Parathyroid adenoma (tissue), 2 donors: ENCODE measurements at regions not wholly inside any gene's neighbourhood (a gene's known extent, or its start where the extent isn't known, plus 50 kb on each side); places are given as distances from the start of the nearest gene placed in this dataset.

Experiments
- H2AFZ ChIP-seq: fragments of 300-600 bp; sonication (generic); one replicate; pipeline ENCODE4 v1.7.0; 2017; ENCODE audit warnings: antibody characterized with exemption, mild to moderate bottlenecking
- H3K27ac ChIP-seq: fragments of 300-600 bp; sonication (generic); one replicate; pipeline ENCODE4 v1.7.0; 2017
- H3K27me3 ChIP-seq: fragments of 300-600 bp; sonication (generic); one replicate; pipeline ENCODE4 v1.7.0; 2017; ENCODE audit warnings: low read length; ENCODE audit not compliant: control insufficient read depth, insufficient read depth
- H3K36me3 ChIP-seq: fragments of 300-600 bp; sonication (generic); one replicate; pipeline ENCODE4 v1.7.0; 2017; ENCODE audit warnings: low read length; ENCODE audit not compliant: control insufficient read depth, insufficient read depth
- H3K4me1 ChIP-seq: fragments of 300-600 bp; sonication (generic); one replicate; pipeline ENCODE4 v1.7.0; 2017; ENCODE audit warnings: control low read depth
- H3K4me2 ChIP-seq: fragments of 300-600 bp; sonication (generic); one replicate; pipeline ENCODE4 v1.7.0; 2017; ENCODE audit warnings: low read length
- H3K4me3 ChIP-seq: fragments of 300-600 bp; sonication (generic); one replicate; pipeline ENCODE4 v1.7.0; 2017; ENCODE audit warnings: low read depth, low read length
- H3K79me2 ChIP-seq: fragments of 300-600 bp; sonication (generic); one replicate; pipeline ENCODE4 v1.7.0; 2017; ENCODE audit warnings: control low read depth
- H3K9ac ChIP-seq: fragments of 300-600 bp; sonication (generic); one replicate; pipeline ENCODE4 v1.7.0; 2017; ENCODE audit warnings: mild to moderate bottlenecking
- H3K9me3 ChIP-seq: fragments of 300-600 bp; sonication (generic); one replicate; pipeline ENCODE4 v1.7.0; 2017; ENCODE audit warnings: low read length; ENCODE audit not compliant: control insufficient read depth
- CTCF ChIP-seq: fragments of 300-600 bp; sonication (generic); IDR thresholded peaks from one replicate; pipeline ENCODE4 v1.7.0; 2017; ENCODE audit warnings: antibody characterized with exemption, mild to moderate bottlenecking
- donor health status: primary hyperparathyroidism.

- H3K27me3 ChIP-seq, result no peaks in the 10 kb centered on the region
- H2AFZ ChIP-seq, result no peak overlapping the region
- no peaks in the 10 kb centered on the region for H3K9me3 ChIP-seq
- H3K79me2 ChIP-seq, result no peaks in the 10 kb centered on the region
- H3K27ac ChIP-seq, result no peak overlapping the region
- TF ChIP-seq CTCF, result no peak
- H3K9ac ChIP-seq, result no peak overlapping the region
- H3K4me3 ChIP-seq, result no peak overlapping the region
- H3K36me3 ChIP-seq, result no peaks in the 10 kb centered on the region
- H3K4me1 ChIP-seq, result no peaks in the 10 kb centered on the region
- no peak overlapping the region for H3K4me2 ChIP-seq
These were observed 1271.9 kb downstream of the ZPLD1 start for GRCh38 chr3:103706671-103707070.

GRCh38 chr3:103711670-103712069 lies 1276.9 kb downstream of the ZPLD1 start:
- Histone ChIP-seq H3K36me3 (no peaks in the 10 kb centered on the region), H3K4me2 (no peak overlapping the region), H3K4me3 (no peak overlapping the region), H3K27me3 (no peaks in the 10 kb centered on the region), H3K79me2 (no peaks in the 10 kb centered on the region), H2AFZ (no peak overlapping the region), H3K27ac (no peak overlapping the region), H3K9me3 (no peaks in the 10 kb centered on the region), H3K9ac (no peak overlapping the region), H3K4me1 (no peaks in the 10 kb centered on the region)
- TF ChIP-seq CTCF, result no peak

GRCh38 chr3:103712320-103713008 lies 1277.6 kb downstream of the ZPLD1 start:
- no peak for TF ChIP-seq CTCF
- no peaks in the 10 kb centered on the region for H3K27me3 ChIP-seq
- no peaks in the 10 kb centered on the region for H3K36me3 ChIP-seq
- H2AFZ ChIP-seq, result no peak overlapping the region
- H3K9me3 ChIP-seq, result no peaks in the 10 kb centered on the region
- H3K4me2 ChIP-seq, result no peak overlapping the region
- no peak overlapping the region for H3K9ac ChIP-seq
- H3K27ac ChIP-seq, result no peak overlapping the region
- H3K4me1 ChIP-seq, result no peaks in the 10 kb centered on the region
- H3K79me2 ChIP-seq, result no peaks in the 10 kb centered on the region
- H3K4me3 ChIP-seq, result no peak overlapping the region

- Histone ChIP-seq H3K9ac (no peak overlapping the region), H3K27me3 (no peaks in the 10 kb centered on the region), H3K4me3 (no peak overlapping the region), H3K4me2 (no peak overlapping the region), H3K79me2 (no peaks in the 10 kb centered on the region), H3K4me1 (no peaks in the 10 kb centered on the region), H2AFZ (no peak overlapping the region), H3K36me3 (no peaks in the 10 kb centered on the region), H3K27ac (no peak overlapping the region), H3K9me3 (no peaks in the 10 kb centered on the region)
- no peak for TF ChIP-seq CTCF
These were observed 1294.7 kb downstream of the ZPLD1 start for GRCh38 chr3:103729547-103729946.

- Histone ChIP-seq H3K79me2 (no peaks in the 10 kb centered on the region), H2AFZ (no peak overlapping the region), H3K4me3 (no peak overlapping the region), H3K27ac (no peak overlapping the region), H3K4me1 (no peaks in the 10 kb centered on the region), H3K9me3 (no peaks in the 10 kb centered on the region), H3K9ac (no peak overlapping the region), H3K36me3 (no peaks in the 10 kb centered on the region), H3K4me2 (no peak overlapping the region), H3K27me3 (no peaks in the 10 kb centered on the region)
- no peak for TF ChIP-seq CTCF
These were observed 1295.9 kb downstream of the ZPLD1 start for GRCh38 chr3:103730744-103731143.
